ENCODE measurements at regions not wholly inside any gene's neighbourhood (a gene's known extent, or its start where the extent isn't known, plus 50 kb on each side); places are given as distances from the start of the nearest gene placed in this dataset.

DNA sequence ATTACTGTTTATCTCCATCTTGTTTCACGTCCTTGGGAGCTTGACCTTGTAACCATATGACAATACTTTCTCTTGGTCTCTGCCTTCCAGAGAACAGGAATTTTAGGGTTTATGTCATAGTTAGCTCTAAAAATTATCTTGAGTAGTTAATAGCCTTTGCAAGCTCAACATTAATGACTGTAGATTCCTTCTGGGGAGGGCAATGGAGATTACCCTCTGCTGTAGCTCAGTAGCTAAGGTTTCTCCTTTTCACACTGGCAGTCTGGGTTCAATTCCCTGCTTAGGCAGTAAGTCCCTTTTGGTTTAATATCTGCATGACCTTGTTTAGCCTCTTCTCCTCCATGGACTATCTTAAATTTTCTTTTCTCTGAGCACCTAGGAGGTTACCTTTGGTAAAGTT, 181.7 kb upstream of the GPR101 start:
- intact Hi-C loops (cut with micrococcal nuclease): no loop called here
- Mint-ChIP-seq H3K4me1 (no peaks in the 10 kb centered on the region), H3K4me3 (no peak overlapping the region), H3K27ac (no peak overlapping the region), H3K9me3 (peaks cover 0 to 6% (median 0%) of the 10 kb centered on the region in 7 donors), H3K36me3 (no peaks in the 10 kb centered on the region), H3K27me3 (ENCODE audit: low read depth in 3 of 3) (peaks cover 0 to 2% (median 1%) of the 10 kb centered on the region in 3 donors)
- no peaks in the 10 kb centered on the region for H3K9me3 ChIP-seq (replicated peaks in 1 of 2; ENCODE audit: control insufficient read depth in 1 of 2, insufficient read depth in 1 of 2, low read length in 2 of 2)
- no peak overlapping the region for H3K27ac ChIP-seq (ENCODE audit: low read depth in 1 of 2, low read length in 2 of 2)
- H3K4me1 ChIP-seq (ENCODE audit: control insufficient read depth in 1 of 2, insufficient read depth in 2 of 2, low read length in 2 of 2): no peaks in the 10 kb centered on the region
- TF ChIP-seq, protein P1, sequence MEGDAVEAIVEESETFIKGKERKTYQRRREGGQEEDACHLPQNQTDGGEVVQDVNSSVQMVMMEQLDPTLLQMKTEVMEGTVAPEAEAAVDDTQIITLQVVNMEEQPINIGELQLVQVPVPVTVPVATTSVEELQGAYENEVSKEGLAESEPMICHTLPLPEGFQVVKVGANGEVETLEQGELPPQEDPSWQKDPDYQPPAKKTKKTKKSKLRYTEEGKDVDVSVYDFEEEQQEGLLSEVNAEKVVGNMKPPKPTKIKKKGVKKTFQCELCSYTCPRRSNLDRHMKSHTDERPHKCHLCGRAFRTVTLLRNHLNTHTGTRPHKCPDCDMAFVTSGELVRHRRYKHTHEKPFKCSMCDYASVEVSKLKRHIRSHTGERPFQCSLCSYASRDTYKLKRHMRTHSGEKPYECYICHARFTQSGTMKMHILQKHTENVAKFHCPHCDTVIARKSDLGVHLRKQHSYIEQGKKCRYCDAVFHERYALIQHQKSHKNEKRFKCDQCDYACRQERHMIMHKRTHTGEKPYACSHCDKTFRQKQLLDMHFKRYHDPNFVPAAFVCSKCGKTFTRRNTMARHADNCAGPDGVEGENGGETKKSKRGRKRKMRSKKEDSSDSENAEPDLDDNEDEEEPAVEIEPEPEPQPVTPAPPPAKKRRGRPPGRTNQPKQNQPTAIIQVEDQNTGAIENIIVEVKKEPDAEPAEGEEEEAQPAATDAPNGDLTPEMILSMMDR (IDR thresholded peaks at IDR 0.05): no peak
- H4K20me1 ChIP-seq (ENCODE audit: insufficient read depth, low read length): no peaks in the 10 kb centered on the region
- H3K9ac ChIP-seq (ENCODE audit: insufficient read depth, low read length, poor library complexity, severe bottlenecking): no peak overlapping the region
- no CpG with 5 or more reads among the region's 1 CpG for WGBS (ENCODE audit: insufficient coverage)
- no peak overlapping the region for H3K4me3 ChIP-seq (replicated peaks in 1 of 3; ENCODE audit: low read depth in 2 of 3, low read length in 3 of 3)
- no peaks in the 10 kb centered on the region for H3K27me3 ChIP-seq (ENCODE audit: control insufficient read depth in 2 of 2, insufficient read depth in 2 of 2, low read length in 2 of 2)
- H3K4me2 ChIP-seq (replicated peaks; ENCODE audit: extremely low read depth, low read length, poor library complexity, severe bottlenecking): no peak overlapping the region
- no peak overlapping the region for H2AFZ ChIP-seq (ENCODE audit: insufficient read depth, low read depth, low read length, poor library complexity, severe bottlenecking)
- no peaks in the 10 kb centered on the region for H3K79me2 ChIP-seq (ENCODE audit: insufficient read depth, low read length)
- DNase-seq: no peak
- H3K36me3 ChIP-seq (replicated peaks in 1 of 2; ENCODE audit: control insufficient read depth in 1 of 2, insufficient read depth in 2 of 2, low read length in 2 of 2): no peaks in the 10 kb centered on the region

DNA sequence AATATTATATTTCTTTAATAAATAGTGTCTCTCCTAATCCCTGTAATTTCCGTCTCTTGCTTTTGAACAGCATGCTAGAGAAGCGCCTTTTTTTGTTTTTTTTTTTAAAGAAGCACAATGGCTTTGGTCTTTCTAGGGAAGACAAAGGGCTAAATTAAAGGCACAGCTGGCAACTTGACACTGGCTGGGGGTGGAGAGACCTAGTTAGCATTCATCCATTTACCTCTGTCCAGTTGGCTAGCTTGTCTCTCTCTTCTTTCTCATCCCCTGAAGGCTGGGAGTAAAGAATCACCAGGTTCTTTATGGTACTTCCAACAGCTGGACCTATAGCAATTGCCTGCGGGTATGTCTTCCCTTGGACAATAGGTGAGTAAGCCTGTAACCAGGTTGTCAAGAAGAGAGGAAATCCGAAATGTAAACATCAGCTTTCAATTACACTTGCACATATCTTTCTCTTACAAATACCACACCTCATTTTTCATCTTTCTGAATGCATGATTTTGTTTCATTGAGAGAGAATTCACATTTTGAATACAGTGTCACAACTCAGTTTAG, 178.4 kb upstream of the GPR101 start:
- peaks cover 0 to 6% (median 0%) of the 10 kb centered on the region in 7 donors for H3K9me3 Mint-ChIP-seq
- no peaks in the 10 kb centered on the region for H3K4me1 Mint-ChIP-seq
- DNase-seq: no peak
- Histone ChIP-seq H3K4me2 (replicated peaks; ENCODE audit: extremely low read depth, low read length, poor library complexity, severe bottlenecking) (no peak overlapping the region), H3K79me2 (ENCODE audit: insufficient read depth, low read length) (no peaks in the 10 kb centered on the region), H3K4me3 (replicated peaks in 1 of 3; ENCODE audit: low read depth in 2 of 3, low read length in 3 of 3) (no peak overlapping the region), H3K4me1 (ENCODE audit: control insufficient read depth in 1 of 2, insufficient read depth in 2 of 2, low read length in 2 of 2) (no peaks in the 10 kb centered on the region), H2AFZ (ENCODE audit: insufficient read depth, low read depth, low read length, poor library complexity, severe bottlenecking) (no peak overlapping the region), H3K9ac (ENCODE audit: insufficient read depth, low read length, poor library complexity, severe bottlenecking) (no peak overlapping the region), H4K20me1 (ENCODE audit: insufficient read depth, low read length) (no peaks in the 10 kb centered on the region), H3K9me3 (replicated peaks in 1 of 2; ENCODE audit: control insufficient read depth in 1 of 2, insufficient read depth in 1 of 2, low read length in 2 of 2) (no peaks in the 10 kb centered on the region), H3K27ac (ENCODE audit: low read depth in 1 of 2, low read length in 2 of 2) (no peak overlapping the region), H3K36me3 (replicated peaks in 1 of 2; ENCODE audit: control insufficient read depth in 1 of 2, insufficient read depth in 2 of 2, low read length in 2 of 2) (no peaks in the 10 kb centered on the region), H3K27me3 (ENCODE audit: control insufficient read depth in 2 of 2, insufficient read depth in 2 of 2, low read length in 2 of 2) (no peaks in the 10 kb centered on the region)
- TF ChIP-seq, protein P1 (IDR thresholded peaks at IDR 0.05): no peak
- intact Hi-C loops (cut with micrococcal nuclease): no loop called here
- no peaks in the 10 kb centered on the region for H3K36me3 Mint-ChIP-seq
- no CpG with 5 or more reads among the region's 4 CpGs for WGBS (ENCODE audit: insufficient coverage)
- H3K4me3 Mint-ChIP-seq: no peak overlapping the region
- H3K27me3 Mint-ChIP-seq (ENCODE audit: low read depth in 3 of 3): peaks cover 1 to 2% (median 1%) of the 10 kb centered on the region in 3 donors
- no peak overlapping the region for H3K27ac Mint-ChIP-seq
